GM12878 (cell line): ENCODE measurements at regions not wholly inside any gene's neighbourhood (a gene's known extent, or its start where the extent isn't known, plus 50 kb on each side); places are given as distances from the start of the nearest gene placed in this dataset.

Experiments used
- ATAC-seq: fragments of 200-7000 bp; cut with Tn5 transposase; 3 replicates; pipeline ENCODE4 v1.9.1; 2020; ENCODE audit warnings: mild to moderate bottlenecking, moderate library complexity
- BruUV-seq: library from RNA; stranded (reverse); fragments of 400-500 nt; replicated peaks from 2 replicates; lab custom pipeline; 2021; lab: Mats Ljungman, UMichigan
- CTCF ChIA-PET: fragments of 300-600 bp; sonication (Branson Sonifier 250); formaldehyde crosslinking; extraction: SDS; loops from one replicate; lab custom pipeline; 2021; ENCODE audit warnings: inconsistent platforms; lab: Yijun Ruan, JAX
- POLR2A ChIA-PET: fragments of 350-600 bp; formaldehyde crosslinking; extraction: SDS; loops from one replicate; lab custom pipeline; 2021; ENCODE audit warnings: inconsistent platforms; lab: Charles Lee
- RAD21 ChIA-PET: fragments of 300-600 bp; sonication (Branson Sonifier 250); formaldehyde crosslinking; loops from one replicate; lab custom pipeline; 2023; ENCODE audit warnings: antibody characterized with exemption; ENCODE audit not compliant: unreplicated experiment; lab: Charles Lee
- SMC1A ChIA-PET: fragments of 300-600 bp; sonication (Branson Sonifier 250); formaldehyde crosslinking; loops from one replicate; lab custom pipeline; 2023; ENCODE audit not compliant: unreplicated experiment, uncharacterized antibody; lab: Charles Lee
- DNase-seq: peaks from one replicate; pipeline ENCODE4 v3.0.0-alpha.2; 2011; ENCODE audit warnings: low read depth, low spot score
- FAIRE-seq: peaks from 3 replicates; lab custom pipeline; 2011; peaks lifted over from hg19 to GRCh38; lab: Jason Lieb, UNC
- H2AFZ ChIP-seq: 2 replicates; pipeline ENCODE4 v1.6.0; 2011; ENCODE audit warnings: low read depth, low read length, control low read depth; ENCODE audit not compliant: control insufficient read depth
- H3K27ac ChIP-seq: 2 replicates; pipeline ENCODE4 v1.5.1; 2011; ENCODE audit warnings: control low read depth; ENCODE audit not compliant: control insufficient read depth, insufficient read depth
- H3K27me3 ChIP-seq, 2 experiments: replicated peaks in 1 of 2; 2 replicates each; pipeline versions ENCODE4 v1.6.0 to v1.6.1; 2011; ENCODE audit warnings: low read length in 1 of 2; ENCODE audit not compliant: control insufficient read depth in 2 of 2, insufficient read depth in 2 of 2
- H3K36me3 ChIP-seq, 2 experiments: 2 replicates each; pipeline ENCODE4 v1.5.1; 2011; ENCODE audit warnings: low read length in 1 of 2; ENCODE audit not compliant: control insufficient read depth in 2 of 2, insufficient read depth in 2 of 2
- H3K4me1 ChIP-seq: 2 replicates; pipeline ENCODE4 v1.6.1; 2011; ENCODE audit warnings: mild to moderate bottlenecking, low read length, moderate library complexity, mixed read lengths; ENCODE audit not compliant: control insufficient read depth, insufficient read depth
- H3K4me2 ChIP-seq: 2 replicates; pipeline ENCODE4 v1.6.0; 2011; ENCODE audit warnings: control low read depth; ENCODE audit not compliant: control insufficient read depth, insufficient read depth
- H3K4me3 ChIP-seq: fragments of 200-600 bp; sonication (generic); 2 replicates; pipeline ENCODE4 v1.5.1; 2016
- H3K79me2 ChIP-seq: 2 replicates; pipeline ENCODE4 v1.6.0; 2011; ENCODE audit warnings: low read length; ENCODE audit not compliant: control insufficient read depth, insufficient read depth
- H3K9ac ChIP-seq: 2 replicates; pipeline ENCODE4 v1.8.0; 2011; ENCODE audit warnings: low read length, control low read depth, mixed read lengths; ENCODE audit not compliant: control insufficient read depth, insufficient read depth
- H3K9me3 ChIP-seq: replicated peaks from 3 replicates; pipeline ENCODE4 v1.5.1; 2011; ENCODE audit warnings: mild to moderate bottlenecking, low read length; ENCODE audit not compliant: control insufficient read depth, insufficient read depth
- H4K20me1 ChIP-seq: 2 replicates; pipeline ENCODE4 v1.6.0; 2011; ENCODE audit not compliant: control insufficient read depth, insufficient read depth
- KDM1A ChIP-seq: fragments of 200-600 bp; sonication (generic); IDR thresholded peaks from 2 replicates; pipeline ENCODE4 v1.6.1; 2016; ENCODE audit warnings: borderline replicate concordance
- PAX5 ChIP-seq: IDR thresholded peaks from 2 replicates; pipeline ENCODE4 v1.6.1; 2011; ENCODE audit warnings: low read depth, low read length, borderline replicate concordance
- WRNIP1 ChIP-seq: IDR thresholded peaks from 2 replicates; pipeline ENCODE4 v1.6.1; 2011; ENCODE audit warnings: low read depth, low read length, improper control_type of control experiment, borderline replicate concordance
- WGBS: methylation state at CpG from one replicate; pipeline ENCODE4 v1.1.6; 2016; ENCODE audit warnings: low lambda C conversion rate; ENCODE audit not compliant: insufficient replicate concordance, insufficient coverage; ENCODE audit errors: missing lambda C conversion rate; 5-methylcytosine and 5-hydroxymethylcytosine counted together
- in situ Hi-C: fragments of 300-500 bp; cut with MboI; formaldehyde crosslinking; loops from 9 replicates; pipeline ENCODE4 v1.14.3; 2018; ENCODE audit warnings: mixed read lengths
- intact Hi-C: fragments of 100-400 bp; cut with micrococcal nuclease; formaldehyde crosslinking; loops from one replicate; pipeline ENCODE4 v1.14.2; 2022; ENCODE audit not compliant: unreplicated experiment
- TF ChIP-seq, protein P1 (sequence below): IDR thresholded peaks from 2 replicates; pipeline ENCODE4 v1.6.1; 2012; ENCODE audit warnings: mild to moderate bottlenecking, low read depth, low read length
- TF ChIP-seq, protein P2 (sequence below): fragments of 450-650 bp; formaldehyde crosslinking; IDR thresholded peaks from 2 replicates; pipeline ENCODE4 v1.4.0; 2022; ENCODE audit warnings: mild to moderate bottlenecking, moderate library complexity
- TF ChIP-seq, protein P3 (sequence below): fragments of 450-650 bp; IDR thresholded peaks from 2 replicates; pipeline ENCODE4 v1.6.1; 2017; ENCODE audit warnings: low read depth, mild to moderate bottlenecking, moderate library complexity
- TF ChIP-seq, protein P4 (sequence below): fragments of 450-650 bp; IDR thresholded peaks from 2 replicates; pipeline ENCODE4 v1.6.1; 2017; ENCODE audit warnings: antibody characterized with exemption, mild to moderate bottlenecking, moderate library complexity
- TF ChIP-seq, protein P5 (sequence below), 3 experiments: IDR thresholded peaks in 2 of 3; conservative IDR thresholded peaks in 1 of 3; 2 replicates each; pipeline ENCODE4 v1.5.1; 2011; ENCODE audit warnings: low read depth in 3 of 3, low read length in 3 of 3, mild to moderate bottlenecking in 3 of 3, control low read depth in 2 of 3, moderate library complexity in 2 of 3, inconsistent platforms in 1 of 3, mixed read lengths in 1 of 3; ENCODE audit not compliant: control insufficient read depth in 2 of 3, insufficient read depth in 1 of 3; ENCODE audit errors: extremely low read depth in 1 of 3

DNA sequence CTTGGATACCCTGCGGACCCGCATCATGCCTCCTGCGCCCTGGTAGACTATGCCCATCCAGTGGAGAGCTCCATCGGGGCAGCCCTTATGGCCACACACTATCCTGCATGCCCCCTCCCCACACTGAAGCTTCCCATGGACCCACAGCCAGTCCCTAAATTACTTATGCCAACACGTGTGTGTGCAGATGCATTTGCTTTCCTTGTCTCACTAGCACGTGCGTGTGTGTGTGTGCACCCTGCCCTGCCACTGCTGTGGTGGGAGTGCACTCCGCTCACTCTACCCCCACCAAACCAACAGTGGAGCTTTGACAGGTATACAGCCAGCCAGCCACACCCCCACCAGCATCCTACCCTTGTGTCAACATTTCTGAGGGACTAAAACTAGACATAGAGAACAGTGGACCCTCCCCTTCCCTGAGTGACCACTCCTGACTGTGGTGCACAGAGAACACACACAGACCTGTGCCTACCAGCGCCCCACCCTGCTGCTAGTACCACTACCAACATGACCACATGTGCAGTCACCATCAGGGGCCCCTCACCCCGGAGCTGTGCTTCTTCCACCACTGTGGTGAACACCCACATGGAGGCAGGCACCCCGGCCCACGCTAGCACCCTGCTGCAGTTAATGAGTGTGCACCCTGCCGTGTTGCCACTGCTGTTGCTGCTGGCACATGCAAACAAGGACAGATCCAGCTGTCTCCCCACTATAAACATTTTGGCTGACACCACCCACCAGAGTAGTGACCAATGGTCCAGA is 310.8 kb downstream of the GABRB3 start:
- POLR2A ChIA-PET, result no interaction called here
- RAD21 ChIA-PET, result no interaction called here
- CTCF ChIA-PET, result no interaction called here
- SMC1A ChIA-PET, result interaction anchor here (0.6 kb wide), 1 partner anchor 425 kb away, joined by 4 read pairs; no protein-coding TSS in a partner anchor
- ATAC-seq (no peak), FAIRE-seq (no peak), DNase-seq (no peak)
- no peak overlapping the region for H3K4me2 ChIP-seq
- intact Hi-C loops, result no loop called here
- no peak overlapping the region for H2AFZ ChIP-seq
- no peaks in the 10 kb centered on the region for H3K36me3 ChIP-seq
- H3K27me3 ChIP-seq, result no peaks in the 10 kb centered on the region
- BruUV-seq, result no TSS peak
- no peaks in the 10 kb centered on the region for H3K79me2 ChIP-seq
- TF ChIP-seq, protein P1, sequence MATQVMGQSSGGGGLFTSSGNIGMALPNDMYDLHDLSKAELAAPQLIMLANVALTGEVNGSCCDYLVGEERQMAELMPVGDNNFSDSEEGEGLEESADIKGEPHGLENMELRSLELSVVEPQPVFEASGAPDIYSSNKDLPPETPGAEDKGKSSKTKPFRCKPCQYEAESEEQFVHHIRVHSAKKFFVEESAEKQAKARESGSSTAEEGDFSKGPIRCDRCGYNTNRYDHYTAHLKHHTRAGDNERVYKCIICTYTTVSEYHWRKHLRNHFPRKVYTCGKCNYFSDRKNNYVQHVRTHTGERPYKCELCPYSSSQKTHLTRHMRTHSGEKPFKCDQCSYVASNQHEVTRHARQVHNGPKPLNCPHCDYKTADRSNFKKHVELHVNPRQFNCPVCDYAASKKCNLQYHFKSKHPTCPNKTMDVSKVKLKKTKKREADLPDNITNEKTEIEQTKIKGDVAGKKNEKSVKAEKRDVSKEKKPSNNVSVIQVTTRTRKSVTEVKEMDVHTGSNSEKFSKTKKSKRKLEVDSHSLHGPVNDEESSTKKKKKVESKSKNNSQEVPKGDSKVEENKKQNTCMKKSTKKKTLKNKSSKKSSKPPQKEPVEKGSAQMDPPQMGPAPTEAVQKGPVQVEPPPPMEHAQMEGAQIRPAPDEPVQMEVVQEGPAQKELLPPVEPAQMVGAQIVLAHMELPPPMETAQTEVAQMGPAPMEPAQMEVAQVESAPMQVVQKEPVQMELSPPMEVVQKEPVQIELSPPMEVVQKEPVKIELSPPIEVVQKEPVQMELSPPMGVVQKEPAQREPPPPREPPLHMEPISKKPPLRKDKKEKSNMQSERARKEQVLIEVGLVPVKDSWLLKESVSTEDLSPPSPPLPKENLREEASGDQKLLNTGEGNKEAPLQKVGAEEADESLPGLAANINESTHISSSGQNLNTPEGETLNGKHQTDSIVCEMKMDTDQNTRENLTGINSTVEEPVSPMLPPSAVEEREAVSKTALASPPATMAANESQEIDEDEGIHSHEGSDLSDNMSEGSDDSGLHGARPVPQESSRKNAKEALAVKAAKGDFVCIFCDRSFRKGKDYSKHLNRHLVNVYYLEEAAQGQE, result no peak
- TF ChIP-seq, protein P2, sequence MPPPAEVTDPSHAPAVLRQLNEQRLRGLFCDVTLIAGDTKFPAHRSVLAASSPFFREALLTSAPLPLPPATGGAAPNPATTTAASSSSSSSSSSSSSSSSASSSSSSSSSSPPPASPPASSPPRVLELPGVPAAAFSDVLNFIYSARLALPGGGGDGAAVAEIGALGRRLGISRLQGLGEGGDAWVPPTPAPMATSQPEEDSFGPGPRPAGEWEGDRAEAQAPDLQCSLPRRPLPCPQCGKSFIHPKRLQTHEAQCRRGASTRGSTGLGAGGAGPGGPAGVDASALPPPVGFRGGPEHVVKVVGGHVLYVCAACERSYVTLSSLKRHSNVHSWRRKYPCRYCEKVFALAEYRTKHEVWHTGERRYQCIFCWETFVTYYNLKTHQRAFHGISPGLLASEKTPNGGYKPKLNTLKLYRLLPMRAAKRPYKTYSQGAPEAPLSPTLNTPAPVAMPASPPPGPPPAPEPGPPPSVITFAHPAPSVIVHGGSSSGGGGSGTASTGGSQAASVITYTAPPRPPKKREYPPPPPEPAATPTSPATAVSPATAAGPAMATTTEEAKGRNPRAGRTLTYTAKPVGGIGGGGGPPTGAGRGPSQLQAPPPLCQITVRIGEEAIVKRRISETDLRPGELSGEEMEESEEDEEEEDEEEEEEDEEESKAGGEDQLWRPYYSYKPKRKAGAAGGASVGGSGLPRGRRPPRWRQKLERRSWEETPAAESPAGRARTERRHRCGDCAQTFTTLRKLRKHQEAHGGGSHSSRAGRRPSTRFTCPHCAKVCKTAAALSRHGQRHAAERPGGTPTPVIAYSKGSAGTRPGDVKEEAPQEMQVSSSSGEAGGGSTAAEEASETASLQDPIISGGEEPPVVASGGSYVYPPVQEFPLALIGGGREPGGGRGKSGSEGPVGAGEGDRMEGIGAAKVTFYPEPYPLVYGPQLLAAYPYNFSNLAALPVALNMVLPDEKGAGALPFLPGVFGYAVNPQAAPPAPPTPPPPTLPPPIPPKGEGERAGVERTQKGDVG (CRISPR knock-in tag), result no peak
- TF ChIP-seq WRNIP1, result no peak
- TF ChIP-seq, protein P3, sequence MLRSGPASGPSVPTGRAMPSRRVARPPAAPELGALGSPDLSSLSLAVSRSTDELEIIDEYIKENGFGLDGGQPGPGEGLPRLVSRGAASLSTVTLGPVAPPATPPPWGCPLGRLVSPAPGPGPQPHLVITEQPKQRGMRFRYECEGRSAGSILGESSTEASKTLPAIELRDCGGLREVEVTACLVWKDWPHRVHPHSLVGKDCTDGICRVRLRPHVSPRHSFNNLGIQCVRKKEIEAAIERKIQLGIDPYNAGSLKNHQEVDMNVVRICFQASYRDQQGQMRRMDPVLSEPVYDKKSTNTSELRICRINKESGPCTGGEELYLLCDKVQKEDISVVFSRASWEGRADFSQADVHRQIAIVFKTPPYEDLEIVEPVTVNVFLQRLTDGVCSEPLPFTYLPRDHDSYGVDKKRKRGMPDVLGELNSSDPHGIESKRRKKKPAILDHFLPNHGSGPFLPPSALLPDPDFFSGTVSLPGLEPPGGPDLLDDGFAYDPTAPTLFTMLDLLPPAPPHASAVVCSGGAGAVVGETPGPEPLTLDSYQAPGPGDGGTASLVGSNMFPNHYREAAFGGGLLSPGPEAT, result no peak
- TF ChIP-seq, protein P4, sequence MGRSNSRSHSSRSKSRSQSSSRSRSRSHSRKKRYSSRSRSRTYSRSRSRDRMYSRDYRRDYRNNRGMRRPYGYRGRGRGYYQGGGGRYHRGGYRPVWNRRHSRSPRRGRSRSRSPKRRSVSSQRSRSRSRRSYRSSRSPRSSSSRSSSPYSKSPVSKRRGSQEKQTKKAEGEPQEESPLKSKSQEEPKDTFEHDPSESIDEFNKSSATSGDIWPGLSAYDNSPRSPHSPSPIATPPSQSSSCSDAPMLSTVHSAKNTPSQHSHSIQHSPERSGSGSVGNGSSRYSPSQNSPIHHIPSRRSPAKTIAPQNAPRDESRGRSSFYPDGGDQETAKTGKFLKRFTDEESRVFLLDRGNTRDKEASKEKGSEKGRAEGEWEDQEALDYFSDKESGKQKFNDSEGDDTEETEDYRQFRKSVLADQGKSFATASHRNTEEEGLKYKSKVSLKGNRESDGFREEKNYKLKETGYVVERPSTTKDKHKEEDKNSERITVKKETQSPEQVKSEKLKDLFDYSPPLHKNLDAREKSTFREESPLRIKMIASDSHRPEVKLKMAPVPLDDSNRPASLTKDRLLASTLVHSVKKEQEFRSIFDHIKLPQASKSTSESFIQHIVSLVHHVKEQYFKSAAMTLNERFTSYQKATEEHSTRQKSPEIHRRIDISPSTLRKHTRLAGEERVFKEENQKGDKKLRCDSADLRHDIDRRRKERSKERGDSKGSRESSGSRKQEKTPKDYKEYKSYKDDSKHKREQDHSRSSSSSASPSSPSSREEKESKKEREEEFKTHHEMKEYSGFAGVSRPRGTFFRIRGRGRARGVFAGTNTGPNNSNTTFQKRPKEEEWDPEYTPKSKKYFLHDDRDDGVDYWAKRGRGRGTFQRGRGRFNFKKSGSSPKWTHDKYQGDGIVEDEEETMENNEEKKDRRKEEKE, result no peak
- no peak for TF ChIP-seq KDM1A
- TF ChIP-seq, protein P5, sequence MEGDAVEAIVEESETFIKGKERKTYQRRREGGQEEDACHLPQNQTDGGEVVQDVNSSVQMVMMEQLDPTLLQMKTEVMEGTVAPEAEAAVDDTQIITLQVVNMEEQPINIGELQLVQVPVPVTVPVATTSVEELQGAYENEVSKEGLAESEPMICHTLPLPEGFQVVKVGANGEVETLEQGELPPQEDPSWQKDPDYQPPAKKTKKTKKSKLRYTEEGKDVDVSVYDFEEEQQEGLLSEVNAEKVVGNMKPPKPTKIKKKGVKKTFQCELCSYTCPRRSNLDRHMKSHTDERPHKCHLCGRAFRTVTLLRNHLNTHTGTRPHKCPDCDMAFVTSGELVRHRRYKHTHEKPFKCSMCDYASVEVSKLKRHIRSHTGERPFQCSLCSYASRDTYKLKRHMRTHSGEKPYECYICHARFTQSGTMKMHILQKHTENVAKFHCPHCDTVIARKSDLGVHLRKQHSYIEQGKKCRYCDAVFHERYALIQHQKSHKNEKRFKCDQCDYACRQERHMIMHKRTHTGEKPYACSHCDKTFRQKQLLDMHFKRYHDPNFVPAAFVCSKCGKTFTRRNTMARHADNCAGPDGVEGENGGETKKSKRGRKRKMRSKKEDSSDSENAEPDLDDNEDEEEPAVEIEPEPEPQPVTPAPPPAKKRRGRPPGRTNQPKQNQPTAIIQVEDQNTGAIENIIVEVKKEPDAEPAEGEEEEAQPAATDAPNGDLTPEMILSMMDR (IDR thresholded peaks at IDR 0.05 in 2 of 3, conservative IDR thresholded peaks at IDR 0.05 in 1 of 3; ENCODE audit: control insufficient read depth in 2 of 3, extremely low read depth in 1 of 3, insufficient read depth in 1 of 3, low read depth in 3 of 3, low read length in 3 of 3), result no peak
- TF ChIP-seq PAX5, result no peak
- 18% methylated on average over 13 of the region's 13 CpGs for WGBS
- in situ Hi-C loops, result no loop called here
- no peaks in the 10 kb centered on the region; the same call in 2 of the 3 replicates for H3K9me3 ChIP-seq
- H3K27ac ChIP-seq, result no peak overlapping the region
- H3K9ac ChIP-seq, result no peak overlapping the region
- H3K4me3 ChIP-seq, result no peak overlapping the region
- H4K20me1 ChIP-seq, result no peaks in the 10 kb centered on the region
- H3K4me1 ChIP-seq, result no peaks in the 10 kb centered on the region
